Adrenal gland (tissue), 5 donors: ENCODE measurements at regions not wholly inside any gene's neighbourhood (a gene's known extent, or its start where the extent isn't known, plus 50 kb on each side); places are given as distances from the start of the nearest gene placed in this dataset.

Source experiments
- POLR2A ChIP-seq, 2 donors: fragments of 450-650 bp; IDR thresholded peaks; one replicate each; pipeline ENCODE4 v1.6.1; 2017; ENCODE audit warnings: antibody characterized with exemption in 2 of 2, mild to moderate bottlenecking in 2 of 2, moderate library complexity in 1 of 2
- TF ChIP-seq, protein P1 (sequence below), 6 experiments: fragments of 450-650 bp in 4 of 6; fragments of 200-600 bp in 2 of 6; sonication (generic) in 1 of 6; IDR thresholded peaks; 1 replicate in 5 of 6; 2 replicates in 1 of 6; pipeline versions ENCODE4 v1.5.1 to v1.8.0; 2016 to 2021; ENCODE audit warnings: antibody characterized with exemption in 6 of 6, mild to moderate bottlenecking in 2 of 6, moderate library complexity in 1 of 6
- donor health status: DM: no; HTN: no; CAD: no.

DNA sequence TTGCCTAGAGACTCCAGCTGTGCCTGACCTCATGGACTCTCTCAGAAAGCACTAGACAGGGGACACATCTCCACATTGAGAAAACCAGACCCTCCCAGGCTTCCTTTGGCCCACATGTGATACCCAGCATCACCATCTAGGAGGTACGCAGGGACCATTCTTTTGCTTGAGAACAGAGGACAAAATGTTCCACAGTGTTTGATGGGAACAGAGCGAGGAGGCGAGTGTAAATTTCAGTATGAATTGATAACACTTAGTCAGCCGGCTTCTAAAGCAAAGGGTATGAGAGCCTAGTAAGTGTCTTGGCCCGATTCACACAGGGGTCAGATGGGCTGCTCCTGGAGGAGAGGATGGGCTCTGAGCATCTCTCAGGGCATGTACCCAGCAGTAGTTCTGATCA, 1052.4 kb downstream of the BCL11B start:
- TF ChIP-seq, protein P1, sequence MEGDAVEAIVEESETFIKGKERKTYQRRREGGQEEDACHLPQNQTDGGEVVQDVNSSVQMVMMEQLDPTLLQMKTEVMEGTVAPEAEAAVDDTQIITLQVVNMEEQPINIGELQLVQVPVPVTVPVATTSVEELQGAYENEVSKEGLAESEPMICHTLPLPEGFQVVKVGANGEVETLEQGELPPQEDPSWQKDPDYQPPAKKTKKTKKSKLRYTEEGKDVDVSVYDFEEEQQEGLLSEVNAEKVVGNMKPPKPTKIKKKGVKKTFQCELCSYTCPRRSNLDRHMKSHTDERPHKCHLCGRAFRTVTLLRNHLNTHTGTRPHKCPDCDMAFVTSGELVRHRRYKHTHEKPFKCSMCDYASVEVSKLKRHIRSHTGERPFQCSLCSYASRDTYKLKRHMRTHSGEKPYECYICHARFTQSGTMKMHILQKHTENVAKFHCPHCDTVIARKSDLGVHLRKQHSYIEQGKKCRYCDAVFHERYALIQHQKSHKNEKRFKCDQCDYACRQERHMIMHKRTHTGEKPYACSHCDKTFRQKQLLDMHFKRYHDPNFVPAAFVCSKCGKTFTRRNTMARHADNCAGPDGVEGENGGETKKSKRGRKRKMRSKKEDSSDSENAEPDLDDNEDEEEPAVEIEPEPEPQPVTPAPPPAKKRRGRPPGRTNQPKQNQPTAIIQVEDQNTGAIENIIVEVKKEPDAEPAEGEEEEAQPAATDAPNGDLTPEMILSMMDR (IDR thresholded peaks at IDR 0.05): no peak
- TF ChIP-seq POLR2A (IDR thresholded peaks at IDR 0.05): no peak
